GOT3 (cell line): ENCODE measurements at regions not wholly inside any gene's neighbourhood (a gene's known extent, or its start where the extent isn't known, plus 50 kb on each side); places are given as distances from the start of the nearest gene placed in this dataset.
"Not testable (repeated sequence)": the region's sequence is repeated elsewhere in the genome, so short reads cannot be mapped to it uniquely, and the experiment has no call there.

ENCODE experiments used
- DNase-seq: peaks from one replicate; lab custom pipeline; 2025; ENCODE audit warnings: mixed read lengths; lab: John Stamatoyannopoulos, UW

DNA sequence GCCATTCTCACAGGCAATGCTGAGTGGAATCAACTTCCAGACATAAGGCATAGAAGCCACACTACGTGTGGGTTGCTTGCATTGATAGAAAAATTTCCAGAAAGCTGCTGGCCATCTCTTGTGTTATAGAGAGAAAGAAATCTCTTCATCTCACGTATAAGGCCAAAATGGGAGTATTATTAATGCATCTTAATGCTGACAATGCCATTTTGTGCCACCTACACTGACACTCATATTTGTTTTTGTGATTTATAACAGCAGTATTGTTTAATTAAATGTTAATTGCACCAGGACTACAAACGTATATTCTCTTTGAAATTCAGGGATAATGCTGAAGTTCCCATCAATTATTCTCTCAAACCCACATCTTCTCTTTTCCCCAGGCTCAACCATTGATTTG is 56.1 kb upstream of the TMEM132D start:
- DNase-seq = no peak

DNA sequence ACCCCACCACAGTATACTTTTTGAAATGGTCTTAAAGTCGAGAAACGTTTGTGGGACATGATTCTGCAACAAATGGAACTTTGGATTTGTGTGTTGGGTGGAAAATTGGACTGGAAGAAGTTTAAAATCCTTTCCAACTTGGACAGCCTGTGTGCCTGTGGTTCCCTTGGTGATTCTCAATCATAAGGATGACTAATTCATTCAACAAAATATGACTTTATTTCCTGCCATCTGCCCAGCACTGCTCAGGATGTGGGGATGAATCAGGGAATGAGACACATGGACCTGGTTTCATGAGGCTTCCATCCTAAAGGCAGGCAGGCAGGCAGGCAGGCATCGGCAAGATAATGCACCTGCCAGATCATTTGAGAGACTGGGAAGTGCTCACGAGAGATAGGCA is 57.3 kb upstream of the TMEM132D start:
- DNase-seq = no peak

DNA sequence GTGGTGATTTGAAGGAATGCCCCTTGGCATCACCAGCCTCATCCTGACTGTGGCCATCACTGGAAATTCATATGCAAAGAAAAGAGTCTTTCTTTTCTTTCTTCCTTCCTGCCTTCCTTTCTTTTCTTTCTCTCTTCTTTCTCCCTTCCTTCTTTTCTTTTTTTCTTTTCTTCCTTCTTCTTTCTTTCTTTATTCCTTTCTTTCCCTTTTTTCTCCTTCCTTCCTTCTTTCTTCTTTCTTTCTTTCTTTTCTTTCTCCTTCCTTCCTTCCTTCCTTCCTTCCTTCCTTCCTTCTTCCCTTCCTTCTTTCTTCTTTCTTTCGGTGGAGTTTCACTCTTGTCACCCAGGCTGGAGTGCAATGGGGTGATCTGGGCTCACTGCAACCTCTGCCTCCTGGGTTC is 58.0 kb upstream of the TMEM132D start:
- DNase-seq = no peak

DNA sequence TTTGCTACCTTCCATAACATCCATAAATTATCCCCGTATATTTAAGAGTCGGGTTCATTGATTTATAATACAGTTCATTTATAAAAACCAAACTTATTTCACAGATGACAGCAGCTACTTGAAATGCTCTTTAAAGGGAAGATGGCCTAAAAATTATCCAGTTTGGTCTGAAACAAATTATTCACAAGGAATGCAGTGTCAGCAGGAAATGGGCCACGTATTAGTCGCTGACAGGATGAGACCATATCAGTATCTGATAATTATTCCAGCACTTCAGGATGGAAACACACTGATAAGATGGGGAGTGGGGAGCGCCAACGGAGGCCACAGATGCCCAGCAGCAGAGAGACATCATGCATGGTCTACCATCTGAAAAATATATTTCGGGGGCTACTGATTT is 60.5 kb upstream of the TMEM132D start:
- DNase-seq = no peak

DNA sequence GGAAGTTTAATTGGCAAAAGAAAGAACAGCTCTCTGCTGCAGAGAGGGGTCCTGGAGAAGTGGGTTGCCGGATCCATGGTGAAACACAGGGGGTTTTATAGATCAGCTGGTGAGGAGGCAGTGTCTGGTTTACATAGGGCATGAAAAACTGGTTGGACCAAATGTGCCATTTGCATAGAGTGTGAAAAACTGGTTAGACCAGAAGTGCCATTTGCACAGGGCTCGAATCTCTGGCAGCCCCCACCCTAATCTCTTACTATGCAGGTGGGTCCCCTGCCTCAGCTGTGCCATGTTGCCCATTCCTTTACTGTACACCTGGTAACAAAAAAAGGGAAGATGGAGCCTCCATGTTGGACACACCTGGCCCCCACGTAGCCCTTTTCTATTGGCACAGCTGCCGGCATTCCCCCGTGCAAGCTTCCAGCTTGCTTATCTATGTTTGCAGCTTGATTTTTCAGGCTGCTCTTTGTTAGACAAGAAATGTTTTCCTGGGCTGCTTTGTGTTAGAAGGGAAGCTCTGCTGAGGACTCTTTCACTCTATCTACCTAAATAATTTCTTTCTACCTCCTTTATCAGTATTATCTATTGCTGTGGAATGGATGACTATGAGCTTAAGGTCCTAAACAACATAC is 61.1 kb upstream of the TMEM132D start:
- no peak for DNase-seq

DNA sequence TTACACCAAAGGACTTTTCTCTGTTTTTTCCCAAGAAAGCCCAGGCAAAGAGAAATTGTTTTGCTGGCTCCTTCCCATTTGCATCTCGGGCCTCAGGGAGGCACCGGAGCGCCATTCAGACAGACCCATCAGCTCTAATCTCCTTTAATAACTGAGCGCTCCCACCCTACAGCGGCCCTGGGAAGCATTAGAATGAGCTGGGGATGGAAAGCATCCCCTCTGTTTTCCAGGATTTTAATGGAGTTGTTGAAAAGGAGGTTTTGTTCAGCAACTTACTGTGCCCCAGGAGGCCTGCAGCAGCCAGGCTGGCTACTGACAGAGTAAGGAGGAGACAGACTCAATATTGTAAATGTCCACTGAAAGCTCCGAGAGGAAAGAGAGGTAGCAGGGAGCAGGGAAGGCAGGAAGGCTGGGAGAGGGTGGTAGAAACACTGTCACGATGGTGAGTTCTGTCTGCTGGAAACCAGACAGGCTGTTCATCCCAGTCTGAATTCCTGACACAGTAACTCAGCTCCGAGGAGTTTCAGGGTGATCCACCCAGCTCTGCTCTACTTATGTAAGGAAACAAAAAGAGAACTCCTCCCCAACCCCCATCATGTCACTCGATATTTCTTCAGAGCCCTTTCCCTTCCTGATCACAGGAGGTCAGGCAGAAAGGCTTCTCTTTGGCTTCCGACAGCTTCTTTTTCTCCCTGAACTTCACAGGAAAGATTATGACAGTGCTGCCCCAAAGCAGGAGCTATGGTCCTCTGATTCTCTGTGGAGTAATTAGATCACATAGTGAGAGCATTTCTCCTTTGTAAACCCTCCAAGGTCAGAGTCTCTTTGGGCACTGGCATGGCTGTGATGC is 62.5 kb upstream of the TMEM132D start:
- DNase-seq = no peak

DNA sequence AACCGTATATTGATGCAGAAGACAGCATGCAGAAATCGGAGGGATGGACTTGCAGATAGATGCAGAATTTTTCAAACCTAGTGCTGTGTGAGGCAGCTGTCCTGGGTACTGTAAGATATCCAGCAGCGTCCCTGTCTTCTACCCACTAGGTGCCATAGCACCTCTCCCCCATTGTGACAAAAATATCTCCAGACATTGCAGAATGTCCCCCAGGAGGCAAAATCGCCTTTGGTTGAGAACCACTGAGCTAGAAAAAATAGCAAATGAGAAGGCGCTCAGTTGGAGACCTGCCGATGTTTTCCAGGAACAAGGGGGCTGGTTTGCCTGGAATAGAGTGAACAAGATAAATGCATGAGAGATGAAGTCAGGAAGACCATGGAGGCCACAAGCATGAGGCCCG is 67.9 kb upstream of the TMEM132D start:
- DNase-seq = no peak

DNA sequence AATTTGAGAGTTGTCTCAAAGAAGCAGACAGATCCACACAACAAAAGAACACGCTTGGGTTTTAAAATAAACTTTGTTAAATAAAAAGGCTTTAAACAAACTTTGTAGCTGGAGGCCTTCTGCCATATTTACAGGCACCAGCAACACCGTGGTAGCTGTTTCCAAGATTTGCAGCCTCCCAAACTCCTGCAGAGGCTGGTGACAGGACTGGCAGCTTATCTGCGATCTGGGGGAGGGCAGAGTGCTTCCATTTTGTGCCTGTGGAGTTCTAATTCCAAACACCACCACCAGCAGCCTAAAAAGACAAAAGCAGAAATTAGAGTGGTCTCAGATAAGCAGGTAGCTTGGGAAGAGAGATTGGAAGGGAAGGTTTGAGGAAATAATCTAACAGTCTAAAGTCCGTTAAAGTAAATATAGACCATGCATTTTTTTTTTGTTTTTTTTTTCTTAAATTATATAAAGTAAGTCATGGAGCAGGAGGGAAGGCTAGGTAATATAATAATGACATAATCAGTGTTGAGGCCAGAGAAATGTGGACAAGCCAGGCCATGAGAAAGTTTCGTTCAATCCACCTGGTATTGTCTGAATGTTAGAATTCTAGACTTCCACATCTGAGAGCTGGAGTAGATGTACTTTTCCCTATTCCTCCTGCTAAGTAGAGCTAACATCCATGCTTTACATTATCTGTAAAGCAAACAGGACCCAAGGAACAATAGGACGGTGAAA is 69.6 kb upstream of the TMEM132D start:
- no peak for DNase-seq

DNA sequence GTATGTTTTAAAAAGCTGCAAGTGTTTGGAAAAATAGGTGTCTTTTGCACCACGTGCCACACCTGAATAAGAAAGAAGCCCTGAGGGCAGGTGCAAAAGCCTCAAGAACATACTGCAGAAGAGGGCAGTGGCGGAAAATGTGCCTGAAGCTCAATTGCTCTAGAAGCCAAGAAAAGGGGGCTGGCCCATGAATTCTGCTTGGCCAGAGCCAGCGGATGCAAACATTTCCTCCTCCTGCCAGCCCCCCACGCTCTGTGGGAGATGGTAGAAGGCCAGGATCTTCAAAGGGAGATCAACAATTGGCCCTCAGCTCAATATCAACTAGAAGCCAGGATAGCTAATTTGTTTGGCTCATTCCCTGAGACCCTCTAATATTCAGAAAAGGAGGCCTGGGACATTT is 80.3 kb upstream of the TMEM132D start:
- no peak for DNase-seq

DNA sequence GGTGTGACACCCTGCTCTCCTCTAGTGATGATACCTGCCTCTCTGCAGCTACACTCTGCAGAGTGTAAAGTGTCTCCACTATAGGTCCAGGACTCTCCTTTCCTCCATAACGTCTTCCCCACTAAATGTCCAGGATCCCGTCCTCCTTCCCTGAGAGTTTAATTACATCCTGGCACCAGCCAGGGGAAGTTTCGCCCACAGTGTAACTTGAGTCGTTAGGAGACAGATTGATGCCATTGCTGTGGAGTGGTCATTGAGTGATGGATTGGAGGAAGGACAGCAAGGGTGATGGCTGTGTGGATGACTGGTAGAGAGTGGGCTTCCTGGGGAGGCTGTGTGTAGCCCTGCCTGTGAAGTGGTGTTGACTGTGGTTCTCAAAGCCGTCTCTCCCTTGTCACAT is 84.0 kb upstream of the TMEM132D start:
- no peak for DNase-seq

DNA sequence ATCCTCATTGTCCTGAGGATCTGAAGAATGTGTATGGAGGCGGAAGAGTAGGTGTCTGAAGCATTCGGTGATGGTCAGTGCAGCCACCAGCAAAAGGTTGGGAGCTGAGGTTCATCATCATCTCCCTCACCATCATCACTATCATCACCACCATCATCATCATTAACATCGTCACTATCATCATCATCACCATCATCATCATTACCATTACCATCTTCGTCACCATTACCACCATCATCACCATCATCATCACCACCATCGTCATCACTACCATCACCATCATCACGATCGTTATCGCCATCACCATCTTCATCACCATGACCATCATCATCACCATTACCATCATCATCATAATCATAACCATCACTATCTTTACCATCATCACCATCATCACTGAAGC is 90.8 kb upstream of the TMEM132D start:
- no peak for DNase-seq

DNA sequence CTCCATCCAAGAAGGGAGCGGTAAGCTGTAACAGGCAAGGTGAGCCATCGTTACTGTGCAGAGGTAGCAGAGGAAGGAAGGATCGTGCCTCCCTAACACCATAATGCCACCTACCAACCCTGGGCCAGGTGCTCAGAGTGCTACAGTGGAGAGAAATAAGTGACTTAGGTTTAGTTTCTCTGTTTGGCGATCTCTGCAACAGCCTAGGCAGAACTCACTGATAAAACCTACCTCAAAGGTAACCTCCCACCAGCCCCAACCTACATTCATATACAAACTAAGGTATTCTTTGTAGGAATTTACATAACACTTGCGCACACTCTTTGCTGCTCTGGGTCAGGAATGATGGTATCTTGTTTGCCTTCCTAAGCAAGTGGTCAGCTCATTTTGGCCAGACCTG is 93.4 kb upstream of the TMEM132D start:
- no peak for DNase-seq

DNA sequence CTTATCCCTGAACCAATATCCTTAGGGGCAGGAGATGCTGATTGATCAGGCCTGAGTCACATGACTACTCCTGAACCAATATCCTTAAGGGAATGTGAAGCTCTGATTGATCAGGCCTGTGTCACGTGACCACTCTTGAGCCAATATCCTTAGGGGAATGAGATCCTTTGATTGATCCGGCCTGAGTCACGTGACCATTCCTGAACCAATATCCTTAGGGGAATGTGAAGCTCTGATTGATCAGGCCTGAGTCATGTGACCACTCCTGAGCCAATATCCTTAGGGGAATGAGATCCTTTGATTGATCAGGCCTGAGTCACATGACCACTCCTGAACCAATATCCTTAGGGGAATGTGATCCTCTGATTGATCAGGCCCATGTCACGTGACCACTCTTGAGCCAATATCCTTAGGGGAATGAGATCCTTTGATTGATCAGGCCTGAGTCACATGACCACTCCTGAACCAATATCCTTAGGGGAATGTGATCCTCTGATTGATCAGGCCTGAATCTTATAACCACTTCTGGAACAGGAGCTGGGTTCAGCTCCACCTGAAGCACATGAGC is 100.6 kb upstream of the TMEM132D start:
- DNase-seq = not testable (repeated sequence)

DNA sequence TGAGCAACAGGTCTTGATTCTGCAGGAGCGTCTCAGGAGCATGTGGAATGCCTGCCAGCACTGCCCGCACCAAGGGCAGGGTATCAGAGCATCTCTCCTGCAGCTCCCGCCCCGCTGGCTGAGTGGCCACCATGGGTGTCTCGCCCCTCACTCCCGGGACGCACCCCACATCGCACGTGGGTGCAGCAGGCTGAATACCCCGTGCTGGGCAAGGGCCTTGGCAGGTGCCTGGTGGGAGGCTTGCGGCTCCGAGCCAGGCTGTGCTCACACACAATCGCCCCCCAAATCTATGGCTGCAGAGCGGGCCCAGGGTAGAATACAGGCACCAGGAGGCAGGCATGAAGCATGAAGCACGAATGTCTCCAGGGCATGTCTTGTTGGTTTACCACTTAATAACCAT is 103.9 kb upstream of the TMEM132D start:
- DNase-seq = no peak

DNA sequence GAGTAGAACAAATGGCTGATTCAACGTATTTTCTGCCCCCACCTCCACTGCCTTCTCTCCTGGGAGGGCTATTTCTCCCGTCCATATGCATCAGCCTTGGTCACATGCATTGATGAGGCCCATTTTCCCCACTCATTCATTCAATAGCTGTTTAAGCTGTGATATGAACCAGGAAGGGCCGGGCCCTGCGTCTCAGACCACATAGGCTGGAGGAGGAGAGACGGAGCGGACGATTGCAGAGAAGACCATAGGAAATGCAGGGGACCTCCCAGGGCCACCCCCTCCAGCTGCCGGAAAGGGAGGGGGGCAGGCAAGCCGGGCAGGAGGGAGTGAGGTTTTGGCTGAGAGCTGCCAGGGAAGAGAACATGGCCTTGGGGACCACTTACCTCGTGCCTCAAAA is 104.4 kb upstream of the TMEM132D start:
- no peak for DNase-seq

DNA sequence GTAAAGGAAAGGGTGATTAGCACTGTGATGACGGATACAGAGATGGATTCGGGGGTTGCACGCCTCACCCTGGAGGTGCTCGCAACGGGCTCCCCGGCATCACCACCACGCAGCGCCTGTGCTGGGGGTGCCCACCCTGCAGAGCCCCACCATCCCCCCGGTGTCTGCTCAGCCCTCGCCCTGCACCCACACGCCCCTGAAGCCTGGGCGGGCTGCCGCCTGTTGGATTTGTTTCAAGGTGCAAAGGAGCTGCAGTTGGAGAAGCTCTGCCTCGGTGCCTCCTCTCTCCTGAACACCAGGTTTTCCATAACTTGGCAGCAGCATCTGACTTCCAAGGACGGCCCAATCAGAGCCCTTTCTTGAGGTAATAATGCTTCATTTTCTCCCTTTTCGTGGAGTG is 106.1 kb upstream of the TMEM132D start:
- no peak for DNase-seq

DNA sequence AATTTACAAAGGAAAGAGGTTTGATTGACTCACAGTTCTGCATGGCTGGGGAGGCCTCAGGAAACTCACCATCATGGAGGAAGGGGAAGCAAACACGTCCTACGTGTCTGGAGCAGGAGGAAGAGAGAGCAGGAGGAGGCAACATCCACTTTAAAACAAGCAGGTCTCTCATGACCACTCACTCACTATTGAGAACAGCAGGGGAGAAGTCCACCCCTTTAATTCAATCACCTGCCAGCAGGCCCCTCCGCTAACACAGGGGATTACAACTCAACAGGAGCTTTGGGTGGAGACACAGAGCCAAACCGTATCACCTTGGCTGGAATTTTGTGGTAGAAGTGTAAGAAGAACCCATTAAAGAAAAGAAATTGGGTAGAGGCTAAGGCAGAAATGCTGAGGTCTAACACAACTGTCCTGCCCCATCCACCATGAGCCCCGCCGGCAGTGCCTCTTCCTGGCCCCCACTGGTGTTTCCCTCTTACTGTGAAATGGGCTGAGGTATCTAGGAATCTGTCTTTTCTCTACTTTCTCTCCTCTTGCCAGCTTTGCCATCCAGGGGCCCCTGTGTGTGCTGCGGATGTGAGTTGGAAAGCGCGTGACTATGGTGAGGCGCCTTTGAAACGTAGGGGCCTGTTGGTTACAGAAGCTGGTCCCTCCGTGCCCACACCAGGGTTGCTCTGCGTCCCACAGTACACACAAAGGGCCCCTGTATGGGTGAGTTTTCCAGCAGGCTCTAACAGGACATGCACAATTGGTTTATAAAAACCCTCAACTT is 108.0 kb upstream of the TMEM132D start:
- no peak for DNase-seq

DNA sequence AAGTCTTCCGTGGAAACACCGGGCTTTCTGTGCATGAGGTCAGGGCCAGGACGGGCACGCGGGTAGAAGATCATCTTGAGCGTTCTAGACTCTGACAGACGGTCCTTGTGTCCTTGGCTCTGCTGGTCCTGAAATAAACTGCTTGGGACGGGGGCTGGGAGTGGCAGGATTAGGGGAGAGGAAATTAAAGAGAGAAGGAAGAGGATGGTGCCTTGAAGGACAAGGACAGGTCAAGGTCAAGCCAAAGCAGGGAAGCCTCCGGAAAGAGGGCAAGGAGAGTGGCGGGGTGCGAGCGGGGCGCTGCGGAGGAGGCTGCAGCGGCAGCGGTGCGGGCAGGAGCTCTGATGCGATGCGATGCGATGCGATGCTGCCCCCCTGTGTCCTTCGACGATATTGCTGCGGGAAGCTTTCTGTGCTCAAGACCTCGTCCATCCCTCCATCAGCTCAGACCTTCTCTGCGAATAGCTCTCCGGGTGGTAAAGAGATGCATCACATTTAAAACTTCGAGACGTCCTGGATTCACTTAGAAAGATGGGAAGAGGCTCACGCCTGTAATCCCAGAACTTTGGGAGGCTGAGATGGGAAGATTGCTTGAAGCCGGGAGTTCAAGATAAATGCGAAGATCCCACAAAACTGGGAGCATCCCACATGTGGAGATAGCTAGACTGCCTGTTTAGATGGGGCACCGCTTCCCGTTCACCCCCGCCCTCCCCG is 110.1 kb upstream of the TMEM132D start:
- no peak for DNase-seq

DNA sequence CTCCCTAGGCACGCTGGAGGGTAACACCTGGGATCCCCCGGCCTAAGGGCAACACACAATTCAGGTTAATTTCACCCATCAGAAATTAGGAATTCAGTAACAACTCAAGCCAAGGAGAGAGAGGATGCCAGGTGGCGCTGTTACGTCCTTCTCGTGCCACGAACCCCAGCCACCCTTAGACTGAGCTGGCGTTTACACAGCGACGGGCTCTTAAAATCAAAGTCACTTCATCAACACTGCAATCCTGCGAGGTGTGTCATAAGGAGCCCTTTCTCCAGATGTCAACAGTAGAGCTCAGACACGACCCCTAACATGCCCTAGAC is 110.6 kb upstream of the TMEM132D start:
- DNase-seq = no peak

DNA sequence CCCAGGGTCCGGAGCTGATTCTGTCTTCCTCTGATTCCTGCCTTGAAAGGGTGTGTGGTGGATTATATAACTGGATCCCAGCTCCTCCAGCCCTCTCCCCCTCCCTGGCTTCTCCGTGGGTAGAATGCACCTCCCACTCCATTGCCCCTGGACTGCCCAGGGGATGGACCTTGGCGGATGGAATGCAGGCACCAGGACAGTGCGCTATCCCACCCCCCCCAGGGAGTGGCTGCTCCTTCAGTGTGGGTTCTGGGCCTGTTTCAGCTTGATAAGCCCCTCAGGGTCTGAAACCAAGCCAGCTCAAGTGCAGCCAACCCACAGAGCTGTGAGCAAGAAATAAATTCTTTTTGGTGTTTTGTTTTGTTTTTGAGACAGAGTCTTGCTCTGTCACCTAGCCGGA is 112.4 kb upstream of the TMEM132D start:
- no peak for DNase-seq

DNA sequence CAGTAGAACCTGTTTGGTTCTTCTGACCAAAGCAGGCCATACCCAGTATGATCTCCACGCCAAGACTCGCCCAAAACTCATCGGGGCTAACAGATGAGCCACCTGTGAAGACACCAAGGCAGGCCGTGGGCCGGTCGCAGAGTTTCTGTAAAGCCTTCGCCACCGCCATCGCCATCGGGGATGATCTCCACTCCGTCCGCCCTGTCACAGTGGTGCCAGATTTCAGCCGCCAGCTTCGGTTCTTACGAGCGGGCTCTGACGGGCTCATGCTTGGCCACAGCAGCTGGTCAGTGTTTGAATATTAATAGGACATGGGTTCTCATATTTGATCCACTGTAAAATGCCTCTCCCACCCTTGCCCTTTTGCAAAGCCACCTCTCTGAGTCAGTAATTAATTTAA is 113.2 kb upstream of the TMEM132D start:
- no peak for DNase-seq
